CD4-positive, alpha-beta T cell (primary cell): ENCODE measurements at regions not wholly inside any gene's neighbourhood (a gene's known extent, or its start where the extent isn't known, plus 50 kb on each side); places are given as distances from the start of the nearest gene placed in this dataset.

Experiments
- ATAC-seq: fragments of 200-7000 bp; cut with Tn5 transposase; one replicate; pipeline ENCODE4 v1.10.0; 2022; ENCODE audit warnings: mild to moderate bottlenecking; ENCODE audit not compliant: poor library complexity
- CTCF ChIA-PET: fragments of 350-600 bp; sonication (Branson Sonifier 250); formaldehyde crosslinking; loops from one replicate; lab custom pipeline; 2021; ENCODE audit warnings: antibody characterized with exemption, inconsistent platforms; lab: Charles Lee
- POLR2A ChIA-PET: fragments of 350-600 bp; sonication (Branson Sonifier 250); formaldehyde crosslinking; loops from one replicate; lab custom pipeline; 2021; ENCODE audit warnings: antibody characterized with exemption, inconsistent platforms; lab: Charles Lee
- DNase-seq, 14 experiments: peaks; one replicate each; pipeline ENCODE4 v3.0.0-alpha.2; 2013 to 2020; ENCODE audit warnings: mixed read lengths in 2 of 14
- H3K27ac ChIP-seq, 2 donors: one replicate each; pipeline versions ENCODE4 v1.5.1 to v1.7.0; 2013; ENCODE audit warnings: low read length in 2 of 2, low read depth in 1 of 2, mild to moderate bottlenecking in 1 of 2
- H3K27me3 ChIP-seq, 2 experiments: 1 replicate in 1 of 2; 2 replicates in 1 of 2; pipeline versions ENCODE4 v1.6.1 to v1.7.0; 2013; ENCODE audit warnings: low read length in 2 of 2, control low read depth in 1 of 2, mild to moderate bottlenecking in 1 of 2, moderate library complexity in 1 of 2; ENCODE audit not compliant: insufficient read depth in 2 of 2, control insufficient read depth in 1 of 2
- H3K36me3 ChIP-seq: one replicate; pipeline ENCODE4 v1.6.1; 2013; ENCODE audit warnings: low read length, control low read depth; ENCODE audit not compliant: insufficient read depth
- H3K4me1 ChIP-seq: one replicate; pipeline ENCODE4 v1.6.1; 2013; ENCODE audit warnings: low read length, control low read depth; ENCODE audit not compliant: insufficient read depth
- H3K4me3 ChIP-seq: one replicate; pipeline ENCODE4 v1.5.1; 2013; ENCODE audit warnings: mild to moderate bottlenecking, low read length, moderate library complexity
- H3K9me3 ChIP-seq, 2 experiments: 1 replicate in 1 of 2; 2 replicates in 1 of 2; pipeline versions ENCODE4 v1.6.1 to v1.7.0; 2013; ENCODE audit warnings: low read length in 2 of 2, mild to moderate bottlenecking in 2 of 2, control low read depth in 1 of 2, moderate library complexity in 1 of 2; ENCODE audit not compliant: control insufficient read depth in 1 of 2, insufficient read depth in 1 of 2
- H3K27ac Mint-ChIP-seq: one replicate; pipeline ENCODE4 v1.8.0; 2020; ENCODE audit warnings: mixed read lengths
- H3K27me3 Mint-ChIP-seq: one replicate; pipeline ENCODE4 v1.8.0; 2021; ENCODE audit warnings: mixed read lengths
- H3K36me3 Mint-ChIP-seq: one replicate; pipeline ENCODE4 v1.8.0; 2021; ENCODE audit warnings: low read depth, mixed read lengths
- H3K4me1 Mint-ChIP-seq: one replicate; pipeline ENCODE4 v1.8.0; 2021; ENCODE audit warnings: low read depth, mixed read lengths
- H3K4me3 Mint-ChIP-seq: one replicate; pipeline ENCODE4 v1.8.0; 2020; ENCODE audit warnings: mild to moderate bottlenecking, mixed read lengths
- H3K9me3 Mint-ChIP-seq: one replicate; pipeline ENCODE4 v1.8.0; 2020; ENCODE audit warnings: mixed read lengths
- intact Hi-C, 2 experiments: fragments of 100-400 bp; cut with DNase I in 1 of 2; cut with micrococcal nuclease in 1 of 2; formaldehyde crosslinking; loops; one replicate each; pipeline versions ENCODE4 v1.15.1 to v1.9.0; 2023 to 2025; cut with DNase I, micrococcal nuclease
- TF ChIP-seq, protein P1 (sequence below): fragments of 200-600 bp; IDR thresholded peaks from one replicate; pipeline ENCODE4 v1.8.0; 2022; ENCODE audit warnings: antibody characterized with exemption, mild to moderate bottlenecking

DNA sequence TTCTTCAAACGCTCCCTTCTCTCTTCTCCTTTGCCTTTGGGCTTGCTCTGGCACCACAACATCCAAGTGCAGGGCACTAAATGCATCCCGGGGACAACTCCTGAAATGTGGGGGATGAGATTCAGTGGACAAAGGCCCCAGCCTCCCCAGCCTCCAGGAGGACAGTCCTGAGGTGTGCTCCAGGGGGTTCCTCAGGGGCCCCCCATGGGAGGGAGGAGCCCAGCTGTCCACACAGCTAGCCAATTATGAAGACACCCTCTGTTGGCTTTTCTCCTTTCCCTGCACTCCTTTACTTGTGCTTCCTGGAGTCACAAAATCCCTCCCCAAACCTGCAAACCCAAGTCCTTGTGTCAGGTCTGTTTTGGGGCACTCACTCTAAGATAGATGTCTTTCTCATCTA is 735.4 kb downstream of the PTPRU start:
- H3K36me3 ChIP-seq, result no peaks in the 10 kb centered on the region
- H3K27me3 ChIP-seq, result peaks cover 0 to 2% of the 10 kb centered on the region in 2 experiments
- no peaks in the 10 kb centered on the region for H3K4me1 ChIP-seq
- no peak for DNase-seq
- intact Hi-C loops, result no loop called here
- H3K36me3 Mint-ChIP-seq, result no peaks in the 10 kb centered on the region
- ChIA-PET POLR2A (no interaction called here), CTCF (no interaction called here)
- H3K27me3 Mint-ChIP-seq, result peaks cover 21% of the 10 kb centered on the region
- TF ChIP-seq, protein P1, sequence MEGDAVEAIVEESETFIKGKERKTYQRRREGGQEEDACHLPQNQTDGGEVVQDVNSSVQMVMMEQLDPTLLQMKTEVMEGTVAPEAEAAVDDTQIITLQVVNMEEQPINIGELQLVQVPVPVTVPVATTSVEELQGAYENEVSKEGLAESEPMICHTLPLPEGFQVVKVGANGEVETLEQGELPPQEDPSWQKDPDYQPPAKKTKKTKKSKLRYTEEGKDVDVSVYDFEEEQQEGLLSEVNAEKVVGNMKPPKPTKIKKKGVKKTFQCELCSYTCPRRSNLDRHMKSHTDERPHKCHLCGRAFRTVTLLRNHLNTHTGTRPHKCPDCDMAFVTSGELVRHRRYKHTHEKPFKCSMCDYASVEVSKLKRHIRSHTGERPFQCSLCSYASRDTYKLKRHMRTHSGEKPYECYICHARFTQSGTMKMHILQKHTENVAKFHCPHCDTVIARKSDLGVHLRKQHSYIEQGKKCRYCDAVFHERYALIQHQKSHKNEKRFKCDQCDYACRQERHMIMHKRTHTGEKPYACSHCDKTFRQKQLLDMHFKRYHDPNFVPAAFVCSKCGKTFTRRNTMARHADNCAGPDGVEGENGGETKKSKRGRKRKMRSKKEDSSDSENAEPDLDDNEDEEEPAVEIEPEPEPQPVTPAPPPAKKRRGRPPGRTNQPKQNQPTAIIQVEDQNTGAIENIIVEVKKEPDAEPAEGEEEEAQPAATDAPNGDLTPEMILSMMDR, result no peak
- H3K9me3 Mint-ChIP-seq, result peaks cover 5% of the 10 kb centered on the region
- no peak overlapping the region for H3K4me3 Mint-ChIP-seq
- ATAC-seq, result no peak
- peaks cover 0 to 4% of the 10 kb centered on the region in 2 experiments for H3K9me3 ChIP-seq
- H3K27ac Mint-ChIP-seq, result no peak overlapping the region
- no peak overlapping the region for H3K4me3 ChIP-seq
- no peaks in the 10 kb centered on the region for H3K4me1 Mint-ChIP-seq
- H3K27ac ChIP-seq, result no peak overlapping the region

DNA sequence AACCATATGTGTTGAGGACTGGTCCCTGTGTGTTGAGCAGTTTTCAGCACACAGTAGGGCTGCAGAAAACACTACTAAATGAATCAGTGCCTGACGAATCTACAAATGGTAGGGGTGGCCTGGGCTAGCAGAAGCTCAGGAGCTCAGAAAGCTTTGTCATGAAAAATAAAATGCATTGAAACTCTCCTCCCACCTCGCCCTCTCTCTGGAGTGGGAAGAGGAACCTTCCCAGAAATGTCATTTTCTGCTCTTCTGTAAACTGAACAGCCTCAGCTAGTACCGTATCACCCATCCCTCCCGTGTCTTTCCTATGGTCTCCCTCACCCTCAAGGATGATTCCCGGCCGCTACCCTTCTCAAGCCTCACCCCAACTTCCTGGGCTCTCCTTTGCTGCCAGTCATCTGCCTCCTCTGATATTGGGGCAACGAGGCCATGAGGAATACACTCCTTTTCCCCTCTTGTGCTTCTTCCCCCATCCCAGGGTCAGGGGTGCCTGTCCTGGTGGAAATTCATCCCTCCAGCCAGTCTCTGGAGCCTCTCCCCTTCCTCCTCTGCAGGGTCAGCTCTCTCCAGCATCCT is 734.5 kb downstream of the PTPRU start:
- DNase-seq (no peak), ATAC-seq (no peak)
- Mint-ChIP-seq H3K27ac (no peak overlapping the region), H3K4me1 (no peaks in the 10 kb centered on the region), H3K9me3 (peaks cover 5% of the 10 kb centered on the region), H3K27me3 (peaks cover 21% of the 10 kb centered on the region), H3K4me3 (no peak overlapping the region), H3K36me3 (no peaks in the 10 kb centered on the region)
- Histone ChIP-seq H3K27me3 (peaks cover 0 to 2% of the 10 kb centered on the region in 2 experiments), H3K36me3 (no peaks in the 10 kb centered on the region), H3K9me3 (peaks cover 0 to 4% of the 10 kb centered on the region in 2 experiments), H3K27ac (no peak overlapping the region), H3K4me3 (no peak overlapping the region), H3K4me1 (no peaks in the 10 kb centered on the region)
- CTCF ChIA-PET, result no interaction called here
- intact Hi-C loops, result no loop called here
- POLR2A ChIA-PET, result no interaction called here
- TF ChIP-seq, protein P1, result no peak

DNA sequence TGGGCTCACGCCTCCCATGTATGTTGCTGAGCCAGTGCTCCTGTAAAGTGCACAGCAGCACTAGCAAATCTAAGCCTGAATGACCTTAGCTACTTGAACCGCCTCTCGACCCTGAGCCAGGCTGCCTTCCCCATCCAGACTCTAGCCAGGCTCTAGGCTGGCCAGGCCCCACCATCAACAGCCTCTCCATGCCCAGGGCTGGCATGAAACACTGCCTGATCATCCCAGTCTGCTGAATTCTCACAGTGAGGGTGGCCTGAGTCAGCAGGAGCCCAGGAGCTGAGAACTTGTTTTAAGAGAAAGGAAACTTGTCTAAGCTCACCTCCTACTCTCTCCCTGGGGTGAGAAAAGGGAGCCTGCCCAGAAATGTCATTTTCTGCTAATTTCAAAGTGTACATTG is 733.3 kb downstream of the PTPRU start:
- H3K36me3 Mint-ChIP-seq, result no peaks in the 10 kb centered on the region
- no peaks in the 10 kb centered on the region for H3K36me3 ChIP-seq
- intact Hi-C loops, result no loop called here
- H3K27me3 ChIP-seq, result peaks cover 0 to 2% of the 10 kb centered on the region in 2 experiments
- ATAC-seq (no peak), DNase-seq (no peak)
- ChIA-PET CTCF (no interaction called here), POLR2A (no interaction called here)
- H3K9me3 ChIP-seq, result peaks cover 0 to 4% of the 10 kb centered on the region in 2 experiments
- no peak overlapping the region for H3K4me3 Mint-ChIP-seq
- H3K27me3 Mint-ChIP-seq, result peaks cover 21% of the 10 kb centered on the region
- peaks cover 5% of the 10 kb centered on the region for H3K9me3 Mint-ChIP-seq
- H3K4me1 ChIP-seq, result no peaks in the 10 kb centered on the region
- H3K27ac Mint-ChIP-seq, result no peak overlapping the region
- no peak overlapping the region for H3K27ac ChIP-seq
- no peak overlapping the region for H3K4me3 ChIP-seq
- TF ChIP-seq, protein P1, result no peak
- no peaks in the 10 kb centered on the region for H3K4me1 Mint-ChIP-seq
